Osteoblast (primary cell): ENCODE measurements at regions not wholly inside any gene's neighbourhood (a gene's known extent, or its start where the extent isn't known, plus 50 kb on each side); places are given as distances from the start of the nearest gene placed in this dataset.

Experiments
- DNase-seq: peaks from one replicate; pipeline ENCODE4 v3.0.0; 2011; ENCODE audit warnings: low spot score, mixed read lengths; ENCODE audit not compliant: insufficient read length; ENCODE audit errors: missing footprints
- H2AFZ ChIP-seq: 2 replicates; pipeline ENCODE4 v1.6.0; 2011; ENCODE audit warnings: mild to moderate bottlenecking, low read length
- H3K27ac ChIP-seq: 2 replicates; pipeline ENCODE4 v1.5.1; 2011; ENCODE audit warnings: mild to moderate bottlenecking, low read depth, low read length, moderate library complexity
- H3K27me3 ChIP-seq: 2 replicates; pipeline ENCODE4 v1.6.0; 2012; ENCODE audit warnings: mild to moderate bottlenecking, control low read depth, inconsistent platforms, low read length, moderate library complexity; ENCODE audit not compliant: insufficient read depth
- H3K36me3 ChIP-seq: 2 replicates; pipeline ENCODE4 v1.5.1; 2011; ENCODE audit warnings: mild to moderate bottlenecking, low read length, control low read depth, moderate library complexity; ENCODE audit not compliant: insufficient read depth
- H3K4me1 ChIP-seq: 2 replicates; pipeline ENCODE4 v1.5.1; 2011; ENCODE audit warnings: mild to moderate bottlenecking, low read length, control low read depth, moderate library complexity; ENCODE audit not compliant: insufficient read depth
- H3K4me2 ChIP-seq: 2 replicates; pipeline ENCODE4 v1.6.0; 2011; ENCODE audit warnings: mild to moderate bottlenecking, low read length; ENCODE audit not compliant: insufficient read depth
- H3K4me3 ChIP-seq: fragments of 200-600 bp; sonication (generic); 3 replicates; pipeline ENCODE4 v1.5.1; 2012; ENCODE audit warnings: mild to moderate bottlenecking, low read length, inconsistent platforms; ENCODE audit not compliant: insufficient read depth
- H3K79me2 ChIP-seq: 2 replicates; pipeline ENCODE4 v1.6.0; 2012; ENCODE audit warnings: mild to moderate bottlenecking, low read length, control low read depth, inconsistent platforms; ENCODE audit not compliant: insufficient read depth
- H3K9me3 ChIP-seq: 2 replicates; pipeline ENCODE4 v1.5.1; 2011; ENCODE audit warnings: low read depth, low read length, control low read depth
- H4K20me1 ChIP-seq: 2 replicates; pipeline ENCODE4 v1.6.0; 2012; ENCODE audit warnings: mild to moderate bottlenecking, low read length, control low read depth; ENCODE audit not compliant: insufficient read depth
- CTCF ChIP-seq: IDR thresholded peaks from 2 replicates; pipeline ENCODE4 v1.5.1; 2011; ENCODE audit warnings: mild to moderate bottlenecking, low read depth, low read length, moderate library complexity; ENCODE audit errors: extremely low read depth

GRCh38 chr4:33058998-33059397, 2338.8 kb downstream of the PCDH7 start:
- no peaks in the 10 kb centered on the region for H3K36me3 ChIP-seq
- no peak overlapping the region for H3K27ac ChIP-seq
- peaks cover 2% of the 10 kb centered on the region for H3K9me3 ChIP-seq
- no peak overlapping the region for H2AFZ ChIP-seq
- H3K27me3 ChIP-seq, result no peaks in the 10 kb centered on the region
- H3K4me1 ChIP-seq, result no peaks in the 10 kb centered on the region
- no peak overlapping the region for H3K4me3 ChIP-seq
- TF ChIP-seq CTCF, result no peak
- H3K79me2 ChIP-seq, result no peaks in the 10 kb centered on the region
- H3K4me2 ChIP-seq, result no peak overlapping the region
- no peak for DNase-seq
- no peaks in the 10 kb centered on the region for H4K20me1 ChIP-seq

- Histone ChIP-seq H4K20me1 (no peaks in the 10 kb centered on the region), H3K79me2 (no peaks in the 10 kb centered on the region), H3K9me3 (no peaks in the 10 kb centered on the region), H3K4me2 (no peak overlapping the region), H2AFZ (no peak overlapping the region), H3K4me1 (no peaks in the 10 kb centered on the region), H3K36me3 (no peaks in the 10 kb centered on the region), H3K27me3 (no peaks in the 10 kb centered on the region), H3K4me3 (no peak overlapping the region), H3K27ac (no peak overlapping the region)
- TF ChIP-seq CTCF, result peak; percentile 12
- DNase-seq, result no peak
Observed at GRCh38 chr4:33060674-33061542, 2340.7 kb downstream of the PCDH7 start.

GRCh38 chr4:33061727-33062126, 2341.6 kb downstream of the PCDH7 start:
- no peak for TF ChIP-seq CTCF
- no peak overlapping the region for H3K4me2 ChIP-seq
- no peaks in the 10 kb centered on the region for H3K36me3 ChIP-seq
- no peak overlapping the region for H3K27ac ChIP-seq
- H4K20me1 ChIP-seq, result no peaks in the 10 kb centered on the region
- DNase-seq, result no peak
- no peak overlapping the region for H2AFZ ChIP-seq
- no peak overlapping the region for H3K4me3 ChIP-seq
- no peaks in the 10 kb centered on the region for H3K79me2 ChIP-seq
- H3K9me3 ChIP-seq, result peaks cover 2% of the 10 kb centered on the region
- no peaks in the 10 kb centered on the region for H3K27me3 ChIP-seq
- H3K4me1 ChIP-seq, result no peaks in the 10 kb centered on the region

GRCh38 chr4:33062155-33062806, 2342.1 kb downstream of the PCDH7 start:
- DNase-seq, result no peak
- Histone ChIP-seq H3K27me3 (no peaks in the 10 kb centered on the region), H3K27ac (no peak overlapping the region), H3K4me3 (no peak overlapping the region), H3K9me3 (peaks cover 2% of the 10 kb centered on the region), H3K4me1 (no peaks in the 10 kb centered on the region), H2AFZ (no peak overlapping the region), H3K79me2 (no peaks in the 10 kb centered on the region), H3K36me3 (no peaks in the 10 kb centered on the region), H3K4me2 (no peak overlapping the region), H4K20me1 (no peaks in the 10 kb centered on the region)
- TF ChIP-seq CTCF, result no peak
